Neural cell (in vitro differentiated cells): ENCODE measurements at regions not wholly inside any gene's neighbourhood (a gene's known extent, or its start where the extent isn't known, plus 50 kb on each side); places are given as distances from the start of the nearest gene placed in this dataset.

Experiments used
- CTCF ChIP-seq: fragments of 450-650 bp; IDR thresholded peaks from 2 replicates; pipeline ENCODE4 v1.5.1; 2014; ENCODE audit warnings: antibody characterized with exemption, mild to moderate bottlenecking, moderate library complexity; ENCODE audit not compliant: poor library complexity, severe bottlenecking
- EZH2 ChIP-seq: fragments of 200-600, 300-800 bp; shearing (Covaris generic), sonication (generic); IDR thresholded peaks from 2 replicates; pipeline ENCODE4 v1.6.1; 2014; ENCODE audit warnings: antibody characterized with exemption, low read length, borderline replicate concordance, mild to moderate bottlenecking; ENCODE audit not compliant: insufficient read depth, poor library complexity, severe bottlenecking
- RAD21 ChIP-seq: fragments of 450-650 bp; conservative IDR thresholded peaks from 2 replicates; pipeline ENCODE4 v1.6.1; 2014; ENCODE audit warnings: antibody characterized with exemption, mild to moderate bottlenecking, moderate library complexity
- TAF1 ChIP-seq: IDR thresholded peaks from 2 replicates; pipeline ENCODE4 v1.6.1; 2012; ENCODE audit warnings: low read depth

DNA sequence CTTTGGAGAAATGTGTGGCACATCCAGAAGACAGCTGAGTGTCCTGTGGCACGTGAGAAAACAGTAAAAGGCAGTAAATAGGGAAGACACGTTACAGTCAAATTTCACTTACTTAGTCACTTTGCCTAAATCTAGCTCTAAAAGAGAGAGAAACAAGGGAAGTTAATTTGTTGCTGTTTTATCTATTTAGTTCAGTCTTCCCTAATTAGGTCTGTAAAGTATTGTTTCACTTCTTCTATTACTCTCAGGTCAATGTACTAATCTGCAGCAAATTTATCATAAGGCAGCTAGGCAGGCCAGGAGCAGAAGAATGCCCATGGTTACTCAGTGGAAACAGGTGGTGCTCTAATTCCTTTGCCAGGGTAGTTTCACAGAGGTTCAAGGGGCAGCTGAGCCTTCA is 124.3 kb upstream of the CNR1 start:
- TF ChIP-seq EZH2, result no peak
- TF ChIP-seq CTCF, result no peak
- no peak for TF ChIP-seq TAF1
- TF ChIP-seq RAD21, result no peak
